Stimulated activated CD8-positive, alpha-beta memory T cell treated with anti-CD3 and anti-CD28 coated beads, Interleukin-7, amount 100 ng/mL, for 1 hour (primary cell): ENCODE measurements at regions not wholly inside any gene's neighbourhood (a gene's known extent, or its start where the extent isn't known, plus 50 kb on each side); places are given as distances from the start of the nearest gene placed in this dataset.
"Not testable (repeated sequence)": the region's sequence is repeated elsewhere in the genome, so short reads cannot be mapped to it uniquely, and the experiment has no call there.

Experiments used
- DNase-seq, 2 donors: peaks; one replicate each; pipeline ENCODE4 v3.0.0-alpha.2; 2020; ENCODE audit warnings: low read depth in 2 of 2

DNA sequence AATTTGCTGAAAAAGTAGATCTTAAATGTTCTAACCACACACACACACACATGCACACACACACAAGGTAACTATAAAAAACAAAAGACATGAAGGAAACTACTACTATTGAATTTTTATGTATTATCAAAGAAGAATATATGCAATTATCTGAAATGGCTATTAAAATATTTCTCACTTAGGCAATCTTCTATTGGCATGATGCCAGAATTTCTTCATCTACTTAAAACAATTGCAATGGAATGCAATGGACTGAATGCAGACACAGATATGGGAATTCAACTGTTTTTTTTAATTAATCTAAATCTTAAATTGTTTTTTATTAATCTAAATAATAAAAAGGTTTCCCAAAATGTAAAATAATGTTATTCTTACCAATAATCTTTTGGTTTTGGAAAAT lies 152.6 kb upstream of the SMLR1 start:
- no peak for DNase-seq

DNA sequence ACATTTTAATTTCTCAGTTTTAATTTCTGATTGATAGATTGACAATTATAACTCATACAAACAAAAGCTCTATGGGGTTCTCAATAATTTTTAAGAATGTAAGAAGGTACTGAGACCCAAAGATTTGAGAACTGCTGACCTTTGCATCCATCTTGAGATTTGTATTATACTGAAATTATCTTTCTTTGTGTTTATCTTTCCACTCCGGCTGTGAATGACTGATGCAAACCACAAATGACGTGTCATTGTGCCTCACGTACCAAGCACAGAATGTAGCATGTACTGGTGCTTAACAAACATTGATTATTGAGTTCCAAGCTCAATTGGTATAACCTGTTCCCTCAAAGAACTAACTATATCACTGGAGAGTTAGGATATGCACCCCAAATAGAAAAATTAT lies 152.1 kb upstream of the SMLR1 start:
- DNase-seq, result no peak

DNA sequence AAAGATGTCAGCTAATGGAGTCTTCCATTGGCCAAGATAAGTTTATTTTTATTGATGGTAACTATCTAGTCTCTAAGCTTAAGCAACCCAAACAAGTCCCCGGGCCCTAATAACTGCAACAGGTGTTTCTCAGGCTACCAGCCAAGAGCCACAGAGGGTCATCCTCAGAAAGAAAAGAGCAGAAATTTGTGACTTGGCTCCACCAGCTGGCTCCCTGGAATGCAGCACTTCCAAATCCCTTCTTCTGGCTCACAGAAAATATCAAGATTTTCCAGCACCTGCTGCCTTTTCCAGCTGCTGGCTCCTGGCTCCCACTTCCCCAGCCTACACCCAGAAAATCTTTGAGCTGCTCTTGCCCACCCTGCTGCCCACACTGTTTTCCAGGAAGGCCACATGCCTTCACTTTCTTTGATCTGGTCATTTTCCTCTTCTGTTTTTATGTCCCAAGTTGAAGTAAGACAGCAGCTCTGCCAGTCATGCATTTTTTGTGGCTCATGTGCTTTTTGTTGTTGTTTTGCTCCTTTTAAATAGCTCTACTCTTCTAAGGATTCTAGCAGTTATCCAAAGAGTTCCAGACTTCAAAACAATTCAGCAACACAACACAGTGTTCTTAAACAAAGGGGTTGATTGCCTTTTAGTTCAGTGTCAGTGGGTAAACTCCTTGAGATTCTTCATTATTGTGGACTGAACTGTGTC lies 151.0 kb upstream of the SMLR1 start:
- no peak for DNase-seq

DNA sequence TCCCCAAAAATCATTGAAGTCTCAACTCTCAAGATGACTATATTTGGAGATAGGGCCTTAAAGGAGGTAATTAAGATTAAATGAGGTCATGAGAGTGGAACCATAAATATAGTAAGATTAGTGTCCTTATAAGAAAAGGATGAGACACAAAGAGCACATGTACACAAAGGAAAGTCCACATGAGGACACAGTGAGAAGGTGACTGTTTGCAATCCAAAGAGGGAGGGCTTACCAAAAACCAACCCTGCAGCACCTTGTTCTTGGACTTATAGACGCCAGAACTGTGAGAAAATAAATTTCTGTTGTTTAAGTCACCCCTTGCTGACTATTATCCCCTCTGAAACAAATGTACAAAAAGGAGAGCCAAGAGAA lies 150.4 kb upstream of the SMLR1 start:
- DNase-seq, result no peak

DNA sequence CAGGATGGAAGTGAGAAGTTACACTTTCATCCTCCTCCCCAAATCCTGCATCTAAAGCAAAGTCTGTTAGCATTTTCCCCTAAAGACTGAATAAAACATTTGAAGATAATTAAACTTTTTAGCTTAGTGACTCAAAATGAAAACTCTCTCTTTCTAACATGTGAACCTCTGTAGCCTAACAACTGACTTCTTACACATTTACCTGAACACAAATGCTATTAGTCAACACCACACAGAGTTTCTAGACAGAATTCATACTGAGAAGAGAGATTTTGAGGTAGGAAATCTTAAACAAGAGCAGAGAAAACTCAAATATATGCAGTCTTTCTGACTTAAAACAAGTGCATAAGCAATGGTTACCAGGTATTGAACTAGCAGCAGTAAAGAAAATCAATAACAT lies 149.9 kb upstream of the SMLR1 start:
- DNase-seq, result no peak

DNA sequence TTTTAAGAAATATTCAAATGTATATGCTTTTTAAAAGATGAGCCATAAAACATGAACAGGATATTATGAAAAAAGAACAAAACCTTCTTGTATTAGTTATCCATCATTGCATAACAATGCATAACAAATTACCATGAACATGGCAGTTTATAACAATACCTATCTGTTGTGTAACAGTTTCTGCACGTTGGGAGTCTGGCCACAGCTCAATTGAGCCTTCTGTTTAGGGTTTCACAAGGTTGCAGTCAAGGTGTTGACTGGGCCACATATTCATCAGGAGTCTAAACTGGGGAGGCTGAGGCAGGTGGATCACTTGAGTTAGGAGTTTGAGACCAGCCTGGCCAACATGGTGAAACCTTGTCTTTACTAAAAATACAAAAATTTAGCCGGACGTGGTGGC lies 149.4 kb upstream of the SMLR1 start:
- DNase-seq, result no peak

DNA sequence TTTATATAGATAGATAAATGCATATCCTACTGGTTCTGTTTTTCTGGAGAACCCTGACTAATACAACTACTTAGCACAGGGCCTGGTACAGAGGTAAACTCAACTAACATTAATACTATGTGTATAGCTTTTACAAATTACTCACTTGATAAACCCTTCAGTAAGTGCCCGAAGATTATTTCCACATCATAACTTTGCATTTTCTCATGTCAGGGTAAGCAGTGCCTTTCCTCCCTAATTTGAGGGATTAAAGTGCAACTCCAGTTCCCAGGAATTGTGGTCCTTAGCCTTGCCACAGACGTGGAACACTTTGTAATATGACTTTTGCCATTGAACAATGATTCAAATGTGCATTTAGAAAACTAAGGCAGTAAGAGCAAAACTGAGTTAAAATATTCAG lies 147.5 kb upstream of the SMLR1 start:
- DNase-seq, result no peak

DNA sequence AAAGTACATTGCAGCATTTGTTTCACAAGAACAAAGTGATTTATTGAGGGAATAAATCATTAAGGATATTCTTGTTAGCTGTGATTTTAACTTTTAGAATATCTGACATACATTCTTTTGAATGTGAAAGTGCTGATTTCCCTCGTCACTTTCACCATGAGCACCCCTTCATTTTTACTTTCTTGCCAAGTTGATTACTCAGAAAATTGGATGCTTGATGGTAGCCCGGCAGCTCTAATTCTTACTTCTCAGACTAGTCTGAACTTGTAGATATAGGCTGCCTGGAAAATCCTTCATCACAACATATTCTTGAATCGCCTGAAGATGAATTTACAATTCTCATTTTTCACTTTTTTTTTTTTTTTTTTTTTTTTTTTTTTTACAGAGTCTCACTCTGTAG lies 147.1 kb upstream of the SMLR1 start:
- DNase-seq, result no peak

DNA sequence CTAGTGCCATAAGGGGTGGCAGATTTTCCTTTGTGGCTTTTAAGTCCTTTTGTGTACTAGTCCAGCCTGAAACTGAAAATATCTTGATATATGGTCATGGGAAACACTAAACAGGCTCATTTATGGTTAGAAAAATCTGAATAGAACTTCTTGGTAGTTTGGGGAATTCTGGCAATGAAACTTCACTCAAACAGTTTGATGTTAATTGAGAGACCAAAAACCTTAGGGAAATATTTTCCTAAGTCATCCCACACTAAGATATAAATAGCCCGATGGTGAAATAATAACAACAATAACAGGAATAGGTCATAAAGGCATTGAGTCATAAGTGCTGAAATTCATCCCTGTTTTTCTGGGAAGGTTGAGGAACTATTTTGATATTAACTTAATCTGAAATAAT lies 146.2 kb upstream of the SMLR1 start:
- no peak for DNase-seq

DNA sequence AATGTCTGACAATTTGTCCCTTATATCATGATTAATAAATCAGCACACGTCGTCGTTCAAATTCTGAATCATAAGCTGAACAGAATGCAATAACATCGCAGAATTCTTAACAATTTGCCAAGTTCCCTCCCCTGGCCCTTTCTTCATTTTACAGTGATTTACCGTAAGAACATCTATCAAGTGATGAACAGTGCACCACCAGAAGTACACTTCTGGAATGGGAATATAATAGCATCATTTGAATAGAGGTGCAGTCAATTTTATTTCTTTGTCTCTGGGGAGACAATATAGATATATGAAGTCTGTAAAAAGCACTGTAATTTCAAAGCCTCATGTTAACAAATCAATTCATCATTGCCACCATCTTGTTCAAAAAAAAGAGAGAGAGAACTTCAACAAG lies 145.1 kb upstream of the SMLR1 start:
- no peak for DNase-seq

DNA sequence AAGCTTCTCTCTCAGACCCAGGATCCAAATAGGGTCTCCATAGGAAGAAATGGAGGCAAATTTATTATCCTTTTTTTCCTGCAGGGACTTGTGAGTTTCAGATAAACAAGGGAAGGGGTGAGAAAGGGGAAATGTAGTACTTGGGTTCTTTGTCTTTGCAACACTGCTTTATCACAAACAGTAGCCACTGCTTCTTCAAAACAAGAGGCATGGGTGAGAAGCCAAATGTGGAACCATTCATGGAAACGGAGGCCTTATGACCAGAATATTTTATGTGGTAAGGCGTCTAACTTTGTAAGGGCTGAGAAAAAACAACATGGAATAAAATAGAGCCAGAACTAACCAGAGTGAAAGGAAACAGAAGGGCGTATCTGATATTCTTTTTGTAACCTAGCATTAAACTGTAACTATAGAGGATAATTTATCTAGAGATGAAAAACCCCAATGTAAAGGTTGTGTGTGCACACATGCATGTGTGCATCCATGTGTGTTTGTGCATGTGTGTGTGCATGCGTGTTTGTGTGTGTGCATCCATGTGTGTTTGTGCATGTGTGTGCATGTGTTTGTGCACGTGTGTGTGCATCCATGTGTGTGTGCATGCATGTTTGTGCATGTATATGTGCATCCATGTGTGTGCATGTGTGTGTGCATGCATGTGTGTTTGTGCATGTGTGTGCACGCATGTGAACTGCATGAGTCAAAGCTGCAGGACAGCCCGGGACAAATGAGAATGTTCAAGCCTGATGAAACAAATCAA lies 143.3 kb upstream of the SMLR1 start:
- DNase-seq, result no peak

DNA sequence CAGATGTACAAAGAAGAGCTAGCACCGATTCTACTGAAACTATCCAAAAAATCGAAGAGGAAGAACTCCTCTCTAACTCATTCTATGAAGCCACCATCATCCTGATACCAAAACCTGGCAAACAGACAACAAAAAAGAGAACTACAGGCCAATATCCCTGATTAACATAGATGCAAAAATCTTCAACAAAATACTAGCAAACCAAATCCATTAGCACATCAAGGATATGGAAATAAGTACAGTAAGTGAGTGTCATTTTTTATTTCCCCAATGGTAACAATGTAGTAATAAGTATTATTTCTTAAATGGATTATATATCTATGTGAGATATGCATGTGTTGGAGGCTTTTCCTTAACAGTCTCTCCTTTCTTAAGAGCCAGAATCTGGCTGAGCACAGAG lies 134.5 kb upstream of the SMLR1 start:
- DNase-seq, result no peak

DNA sequence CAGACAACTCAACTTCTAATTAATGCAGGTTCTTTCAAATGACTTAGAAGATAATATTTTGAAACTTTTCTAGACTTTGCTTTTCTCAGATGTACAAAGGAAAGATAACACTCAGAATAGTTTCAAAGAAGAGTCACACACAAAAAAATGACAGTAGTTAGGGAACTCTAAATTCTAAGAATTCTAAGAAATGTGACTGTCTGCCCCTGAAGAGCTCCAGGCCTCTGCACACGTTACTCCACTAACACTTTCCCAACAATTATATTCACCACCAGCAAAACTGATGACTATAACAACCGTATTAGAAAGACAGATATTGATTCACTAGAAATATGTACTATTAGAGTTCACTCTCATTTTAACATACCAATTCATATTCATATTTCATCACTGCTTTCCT lies 133.3 kb upstream of the SMLR1 start:
- no peak for DNase-seq

DNA sequence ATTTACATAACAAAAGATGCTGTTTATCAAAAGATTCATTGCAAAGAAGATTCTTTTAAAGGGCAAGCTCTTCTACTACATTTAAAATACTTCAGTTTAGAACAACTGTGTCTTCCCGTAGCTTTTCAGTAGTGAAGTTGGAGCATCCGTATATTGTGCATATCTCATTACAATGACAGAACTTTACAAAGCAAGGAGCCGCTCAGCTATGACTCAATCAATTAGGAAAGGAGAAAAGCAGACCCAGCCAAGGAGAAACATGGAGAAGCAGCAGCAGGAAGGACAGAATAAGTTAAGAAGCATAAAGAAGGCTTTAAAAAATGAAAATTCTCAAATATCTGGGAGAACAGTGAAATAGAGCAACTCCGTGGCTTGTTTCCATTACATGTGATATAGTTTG lies 132.6 kb upstream of the SMLR1 start:
- DNase-seq, result no peak

DNA sequence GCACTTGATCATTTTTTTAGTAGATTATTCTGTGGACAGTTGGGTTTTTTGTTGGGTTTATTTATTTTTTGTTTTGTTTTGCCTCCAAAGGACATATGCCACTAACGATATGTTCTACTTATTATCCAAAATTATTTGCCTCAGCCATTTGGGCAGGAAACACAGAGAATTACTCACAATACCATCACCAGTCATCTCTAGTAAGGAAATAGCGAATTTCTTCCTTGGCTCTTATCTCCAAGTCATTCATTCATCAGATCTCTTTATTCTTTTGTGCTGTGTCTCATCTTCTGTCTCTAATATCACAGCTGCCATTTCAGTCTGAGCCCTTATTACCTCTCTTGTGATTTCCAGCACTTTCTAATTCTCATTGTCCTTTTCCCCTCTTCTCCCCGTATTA lies 130.4 kb upstream of the SMLR1 start:
- DNase-seq, result no peak

DNA sequence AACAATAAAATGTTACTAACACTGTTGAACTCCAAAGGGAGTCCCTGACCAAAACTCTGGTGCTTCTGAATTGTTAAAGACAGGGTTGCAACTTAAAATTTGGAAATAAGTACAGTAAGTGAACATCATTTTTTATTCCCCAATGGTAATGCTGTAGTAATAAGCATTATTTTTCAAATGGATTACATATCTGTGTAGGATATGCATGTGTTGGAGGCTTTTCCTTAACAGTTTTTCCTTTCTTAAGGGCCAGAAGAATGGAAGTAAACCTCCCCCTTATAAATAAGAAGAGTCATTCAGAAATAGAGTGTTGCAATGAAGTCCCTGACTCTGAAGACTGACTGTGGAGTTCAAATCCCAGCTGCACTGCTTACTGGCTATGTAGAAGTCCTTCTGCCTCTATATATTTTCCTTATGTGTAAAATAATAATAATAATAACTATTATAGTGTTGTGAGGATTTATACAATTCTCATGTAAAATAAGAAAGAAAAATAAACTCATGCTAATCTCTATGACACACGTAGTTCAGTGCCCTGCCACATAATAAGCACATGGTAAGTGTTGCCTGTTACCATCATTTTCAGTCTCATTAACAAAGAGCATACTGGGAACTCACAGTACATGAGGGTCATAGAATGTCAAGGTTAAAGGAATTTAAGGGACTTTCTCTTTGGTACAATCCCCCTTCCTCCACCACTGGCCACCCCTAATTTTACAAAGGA lies 129.8 kb upstream of the SMLR1 start:
- DNase-seq, result no peak

DNA sequence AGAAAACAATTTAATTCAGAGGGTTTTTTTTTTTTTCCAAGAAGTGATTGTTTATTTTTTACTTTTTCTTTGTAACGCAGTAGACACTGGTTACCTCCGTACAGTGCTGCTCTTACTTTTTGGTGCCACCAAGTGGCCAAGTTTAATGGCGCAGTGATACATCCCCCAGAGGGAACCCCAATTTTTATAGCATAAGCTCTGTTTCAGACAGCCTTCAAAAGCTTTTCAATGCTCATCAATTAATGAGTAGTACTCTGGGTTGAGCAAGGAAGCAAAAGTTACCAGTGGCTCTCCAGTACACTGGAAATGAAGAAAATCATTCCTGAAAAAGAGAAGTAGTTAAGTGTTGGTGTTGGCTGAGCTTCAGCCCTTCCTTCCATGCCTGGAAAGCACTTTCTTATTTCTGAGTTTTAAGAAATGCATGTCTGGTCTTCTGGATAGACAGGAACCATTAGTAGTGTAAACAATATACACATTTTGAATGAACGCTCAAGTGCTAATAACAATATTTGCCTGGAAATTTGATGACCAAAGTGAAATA lies 129.1 kb upstream of the SMLR1 start:
- DNase-seq, result peak; percentile 17 to 20

DNA sequence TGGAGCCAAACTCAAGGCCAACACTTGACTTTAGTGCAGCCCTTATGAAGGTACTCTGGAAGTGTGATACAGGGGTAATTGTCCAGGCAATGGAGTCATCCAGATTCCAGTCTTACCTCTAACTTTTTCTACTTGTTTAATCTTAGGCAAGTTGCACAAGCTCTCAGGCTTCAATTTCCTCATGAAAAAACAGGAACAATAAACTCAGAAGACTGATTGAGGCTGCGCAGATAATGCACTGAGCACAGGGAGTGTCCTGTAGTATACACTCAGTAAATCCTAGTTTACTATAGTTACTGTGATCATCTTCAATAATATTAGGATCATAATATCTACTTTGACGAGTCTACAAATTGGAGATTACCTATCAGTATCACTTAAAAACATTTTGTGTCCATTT lies 127.5 kb upstream of the SMLR1 start:
- DNase-seq, result no peak

DNA sequence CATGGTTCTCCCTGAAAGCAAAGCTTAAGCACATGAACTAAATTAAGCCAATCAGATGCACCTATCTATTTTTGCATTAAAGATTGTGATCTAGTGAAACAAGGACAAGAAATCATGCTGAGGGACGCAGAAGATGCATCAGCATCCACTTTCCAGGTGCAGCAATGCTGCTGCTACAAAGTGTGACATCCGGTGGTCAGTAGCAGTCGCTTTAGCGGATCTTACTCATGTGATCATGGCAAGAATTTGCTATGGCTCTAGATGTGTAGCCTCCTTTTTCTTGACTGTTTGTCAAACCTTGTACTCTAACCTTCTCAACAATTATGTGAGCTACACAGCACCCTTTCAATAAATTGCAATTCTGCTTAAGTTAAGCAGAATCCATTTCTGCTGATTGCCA lies 126.8 kb upstream of the SMLR1 start:
- no peak for DNase-seq

DNA sequence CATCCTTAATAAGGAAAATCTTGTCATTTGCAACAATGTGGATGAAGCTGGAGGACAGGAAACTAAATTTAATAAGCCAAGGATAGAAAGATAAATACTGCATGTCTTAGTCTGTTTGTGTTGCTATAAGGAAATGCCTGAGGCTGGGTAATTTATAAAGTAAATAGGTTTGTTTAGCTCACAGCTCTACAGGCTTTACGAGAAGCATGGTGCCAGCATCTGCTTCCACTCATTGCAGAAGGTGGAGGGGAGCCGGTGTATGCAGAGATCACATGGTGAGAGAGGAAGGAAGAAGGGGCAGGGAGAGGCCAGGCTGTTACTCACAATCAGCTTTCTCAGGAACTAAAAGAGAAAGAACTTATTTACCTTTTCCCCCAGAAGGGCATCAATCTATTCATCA lies 118.9 kb upstream of the SMLR1 start:
- DNase-seq, result no peak

DNA sequence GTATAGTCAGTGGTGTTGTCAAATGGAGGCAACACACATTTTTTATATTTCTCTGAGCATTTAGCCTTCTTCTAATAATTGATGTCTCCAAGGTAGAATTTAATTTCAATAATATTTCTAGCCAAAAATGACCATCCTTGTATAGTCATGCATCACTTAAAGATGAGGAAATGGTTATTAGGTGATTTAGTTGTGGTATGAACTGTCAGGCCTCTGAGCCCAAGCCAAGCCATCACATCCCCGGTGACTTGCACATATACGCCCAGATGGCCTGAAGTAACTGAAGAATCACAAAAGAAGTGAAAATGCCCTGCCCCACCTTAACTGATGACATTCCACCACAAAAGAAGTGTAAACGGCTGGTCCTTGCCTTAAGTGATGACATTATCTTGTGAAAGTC lies 115.6 kb upstream of the SMLR1 start:
- DNase-seq, result not testable (repeated sequence)

DNA sequence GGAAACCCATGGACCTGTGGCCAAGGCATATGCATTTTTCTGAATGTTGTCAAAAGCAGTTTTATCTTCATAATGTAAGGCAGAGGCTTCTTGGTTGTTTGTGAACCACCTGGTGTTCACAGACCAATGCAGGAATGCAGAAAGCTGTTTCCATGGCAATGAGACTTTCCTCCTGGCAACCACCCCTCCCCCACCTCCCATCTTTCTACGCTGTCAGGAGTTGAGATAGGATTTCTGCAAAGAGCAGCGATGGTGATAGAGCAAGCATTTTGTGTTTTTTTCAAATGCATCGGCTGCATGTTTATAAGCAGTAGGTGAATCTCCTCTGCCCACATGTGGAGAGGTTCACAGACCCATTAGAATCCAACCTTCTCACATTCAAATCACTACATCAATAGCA lies 114.1 kb upstream of the SMLR1 start:
- no peak for DNase-seq

DNA sequence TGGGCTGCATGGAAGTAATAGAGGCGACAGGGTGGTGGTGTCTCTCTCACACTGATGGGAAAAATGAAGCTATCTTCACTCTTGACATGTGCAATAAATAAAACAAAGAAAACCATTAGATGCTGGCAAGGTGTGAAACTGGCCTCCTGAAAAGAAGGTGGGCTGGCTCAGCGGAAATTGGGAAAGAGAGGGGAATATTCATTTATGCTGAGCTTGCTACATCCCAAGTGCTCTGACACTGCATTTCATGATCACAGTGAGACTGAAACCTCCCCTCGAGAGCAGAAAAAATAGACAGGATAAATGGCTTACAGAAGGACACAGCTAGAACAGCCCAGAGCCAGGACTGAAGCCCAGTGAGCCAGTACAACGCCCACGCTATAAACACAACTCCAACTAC lies 112.1 kb upstream of the SMLR1 start:
- no peak for DNase-seq
